ENCODE measurements at regions not wholly inside any gene's neighbourhood (a gene's known extent, or its start where the extent isn't known, plus 50 kb on each side); places are given as distances from the start of the nearest gene placed in this dataset.

- TF ChIP-seq, protein P1, sequence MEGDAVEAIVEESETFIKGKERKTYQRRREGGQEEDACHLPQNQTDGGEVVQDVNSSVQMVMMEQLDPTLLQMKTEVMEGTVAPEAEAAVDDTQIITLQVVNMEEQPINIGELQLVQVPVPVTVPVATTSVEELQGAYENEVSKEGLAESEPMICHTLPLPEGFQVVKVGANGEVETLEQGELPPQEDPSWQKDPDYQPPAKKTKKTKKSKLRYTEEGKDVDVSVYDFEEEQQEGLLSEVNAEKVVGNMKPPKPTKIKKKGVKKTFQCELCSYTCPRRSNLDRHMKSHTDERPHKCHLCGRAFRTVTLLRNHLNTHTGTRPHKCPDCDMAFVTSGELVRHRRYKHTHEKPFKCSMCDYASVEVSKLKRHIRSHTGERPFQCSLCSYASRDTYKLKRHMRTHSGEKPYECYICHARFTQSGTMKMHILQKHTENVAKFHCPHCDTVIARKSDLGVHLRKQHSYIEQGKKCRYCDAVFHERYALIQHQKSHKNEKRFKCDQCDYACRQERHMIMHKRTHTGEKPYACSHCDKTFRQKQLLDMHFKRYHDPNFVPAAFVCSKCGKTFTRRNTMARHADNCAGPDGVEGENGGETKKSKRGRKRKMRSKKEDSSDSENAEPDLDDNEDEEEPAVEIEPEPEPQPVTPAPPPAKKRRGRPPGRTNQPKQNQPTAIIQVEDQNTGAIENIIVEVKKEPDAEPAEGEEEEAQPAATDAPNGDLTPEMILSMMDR (IDR thresholded peaks at IDR 0.05; ENCODE audit: extremely low read depth in 1 of 2, insufficient read depth in 1 of 2, low read depth in 1 of 2, low read length in 2 of 2), result peak; percentile 49 to 56
- no peak for TF ChIP-seq POLR2AphosphoS5 (IDR thresholded peaks at IDR 0.05; ENCODE audit: insufficient read depth, low read depth, low read length)
- intact Hi-C loops (cut with micrococcal nuclease), result loop anchor here (1.0 kb wide), 2 partner anchors 106 to 201 kb away; partner anchors contain the start of gene NAV3
- Histone ChIP-seq H3K27ac (ENCODE audit: insufficient read depth, low read depth, low read length) (no peak overlapping the region), H3K9me3 (replicated peaks; ENCODE audit: control insufficient read depth, insufficient read depth, low read length) (no peaks in the 10 kb centered on the region), H3K9ac (replicated peaks; ENCODE audit: extremely low read depth, insufficient read depth, low read length) (no peak overlapping the region), H3K4me1 (ENCODE audit: control insufficient read depth, extremely low read depth, insufficient read depth, low read length) (no peaks in the 10 kb centered on the region), H3K79me2 (ENCODE audit: control insufficient read depth, insufficient read depth, low read length) (no peaks in the 10 kb centered on the region), H3K4me3 (replicated peaks in 1 of 3; ENCODE audit: insufficient read depth in 1 of 3, low read depth in 1 of 3, low read length in 3 of 3) (no peak overlapping the region), H2AFZ (ENCODE audit: low read depth, low read length) (no peak overlapping the region), H3K27me3 (ENCODE audit: control insufficient read depth in 2 of 2, insufficient read depth in 2 of 2, low read length in 2 of 2) (no peaks in the 10 kb centered on the region), H4K20me1 (replicated peaks; ENCODE audit: control insufficient read depth, extremely low read depth, insufficient read depth, low read length) (no peaks in the 10 kb centered on the region), H3K4me2 (ENCODE audit: insufficient read depth, low read length) (no peak overlapping the region), H3K36me3 (ENCODE audit: control insufficient read depth in 2 of 2, extremely low read depth in 1 of 2, insufficient read depth in 2 of 2, low read length in 2 of 2) (no peaks in the 10 kb centered on the region), H3K9me1 (replicated peaks; ENCODE audit: control insufficient read depth, extremely low read depth, insufficient read depth, low read length) (no peaks in the 10 kb centered on the region)
- POLR2A ChIA-PET, result no interaction called here
- CTCF ChIA-PET, result interaction anchor here (0.6 to 1.9 kb wide), 25 partner anchors 10 to 572 kb away, joined by 3 to 305 read pairs (median 4); partner anchors contain the start of gene NAV3
- dilution Hi-C loops (cut with MboI; ENCODE audit: extremely low pct_ligation_motif_present, low sequenced_read_pairs), result no loop called here
- no TSS peak for BruUV-seq (replicated peaks)
- DNase-seq (ENCODE audit: low read depth, low spot score), result peak; percentile 61
- peak; percentile 72 for FAIRE-seq
Measured at GRCh38 chr12:77724367-77724957, 106.2 kb upstream of the NAV3 start.

- H3K9me3 ChIP-seq (replicated peaks; ENCODE audit: control insufficient read depth, insufficient read depth, low read length), result no peaks in the 10 kb centered on the region
- dilution Hi-C loops (cut with MboI; ENCODE audit: extremely low pct_ligation_motif_present, low sequenced_read_pairs), result no loop called here
- H3K27me3 ChIP-seq (ENCODE audit: control insufficient read depth in 2 of 2, insufficient read depth in 2 of 2, low read length in 2 of 2), result no peaks in the 10 kb centered on the region
- H3K36me3 ChIP-seq (ENCODE audit: control insufficient read depth in 2 of 2, extremely low read depth in 1 of 2, insufficient read depth in 2 of 2, low read length in 2 of 2), result no peaks in the 10 kb centered on the region
- no peaks in the 10 kb centered on the region for H3K79me2 ChIP-seq (ENCODE audit: control insufficient read depth, insufficient read depth, low read length)
- no peak for DNase-seq (ENCODE audit: low read depth, low spot score)
- no peaks in the 10 kb centered on the region for H3K9me1 ChIP-seq (replicated peaks; ENCODE audit: control insufficient read depth, extremely low read depth, insufficient read depth, low read length)
- no peaks in the 10 kb centered on the region for H4K20me1 ChIP-seq (replicated peaks; ENCODE audit: control insufficient read depth, extremely low read depth, insufficient read depth, low read length)
- no peak overlapping the region for H3K27ac ChIP-seq (ENCODE audit: insufficient read depth, low read depth, low read length)
- CTCF ChIA-PET, result interaction anchor here (0.6 to 4.2 kb wide), 6 partner anchors 10 to 1574 kb away, joined by 3 to 108 read pairs (median 4); partner anchors contain the start of gene NAV3
- intact Hi-C loops (cut with micrococcal nuclease), result no loop called here
- POLR2A ChIA-PET, result no interaction called here
- no peak for FAIRE-seq
- H3K4me3 ChIP-seq (replicated peaks in 1 of 3; ENCODE audit: insufficient read depth in 1 of 3, low read depth in 1 of 3, low read length in 3 of 3), result no peak overlapping the region
- H2AFZ ChIP-seq (ENCODE audit: low read depth, low read length), result no peak overlapping the region
- H3K4me2 ChIP-seq (ENCODE audit: insufficient read depth, low read length), result no peak overlapping the region
- TF ChIP-seq EZH2 (IDR thresholded peaks at IDR 0.05; ENCODE audit: borderline replicate concordance, low read depth, low read length, severe bottlenecking), result no peak
- no peak for TF ChIP-seq POLR2AphosphoS5 (IDR thresholded peaks at IDR 0.05; ENCODE audit: insufficient read depth, low read depth, low read length)
- TF ChIP-seq GATA2 (IDR thresholded peaks at IDR 0.05; ENCODE audit: insufficient read depth, insufficient read length, low read depth, low read length), result no peak
- no peak for TF ChIP-seq JUN (IDR thresholded peaks at IDR 0.05; ENCODE audit: borderline replicate concordance, insufficient read depth, insufficient read length, low read depth)
- TF ChIP-seq MYC (IDR thresholded peaks at IDR 0.05; ENCODE audit: low read depth, low read length), result no peak
- no peak for TF ChIP-seq MAX (IDR thresholded peaks at IDR 0.05; ENCODE audit: insufficient read depth, insufficient read length)
- TF ChIP-seq, protein P1 (IDR thresholded peaks at IDR 0.05; ENCODE audit: extremely low read depth in 1 of 2, insufficient read depth in 1 of 2, low read depth in 1 of 2, low read length in 2 of 2), result no peak
- TF ChIP-seq POLR2A (IDR thresholded peaks at IDR 0.05; ENCODE audit: low read depth, low read length), result no peak
- TF ChIP-seq FOS (IDR thresholded peaks at IDR 0.05; ENCODE audit: borderline replicate concordance, insufficient read depth, low read length), result no peak
- BruUV-seq (replicated peaks), result no TSS peak
- H3K4me1 ChIP-seq (ENCODE audit: control insufficient read depth, extremely low read depth, insufficient read depth, low read length), result no peaks in the 10 kb centered on the region
- no peak overlapping the region for H3K9ac ChIP-seq (replicated peaks; ENCODE audit: extremely low read depth, insufficient read depth, low read length)
Measured at GRCh38 chr12:77723308-77723707, 107.4 kb upstream of the NAV3 start.

Measured in endothelial cell of umbilical vein (primary cell).